ENCODE measurements at regions not wholly inside any gene's neighbourhood (a gene's known extent, or its start where the extent isn't known, plus 50 kb on each side); places are given as distances from the start of the nearest gene placed in this dataset.
"Not testable (repeated sequence)": the region's sequence is repeated elsewhere in the genome, so short reads cannot be mapped to it uniquely, and the experiment has no call there.

DNA sequence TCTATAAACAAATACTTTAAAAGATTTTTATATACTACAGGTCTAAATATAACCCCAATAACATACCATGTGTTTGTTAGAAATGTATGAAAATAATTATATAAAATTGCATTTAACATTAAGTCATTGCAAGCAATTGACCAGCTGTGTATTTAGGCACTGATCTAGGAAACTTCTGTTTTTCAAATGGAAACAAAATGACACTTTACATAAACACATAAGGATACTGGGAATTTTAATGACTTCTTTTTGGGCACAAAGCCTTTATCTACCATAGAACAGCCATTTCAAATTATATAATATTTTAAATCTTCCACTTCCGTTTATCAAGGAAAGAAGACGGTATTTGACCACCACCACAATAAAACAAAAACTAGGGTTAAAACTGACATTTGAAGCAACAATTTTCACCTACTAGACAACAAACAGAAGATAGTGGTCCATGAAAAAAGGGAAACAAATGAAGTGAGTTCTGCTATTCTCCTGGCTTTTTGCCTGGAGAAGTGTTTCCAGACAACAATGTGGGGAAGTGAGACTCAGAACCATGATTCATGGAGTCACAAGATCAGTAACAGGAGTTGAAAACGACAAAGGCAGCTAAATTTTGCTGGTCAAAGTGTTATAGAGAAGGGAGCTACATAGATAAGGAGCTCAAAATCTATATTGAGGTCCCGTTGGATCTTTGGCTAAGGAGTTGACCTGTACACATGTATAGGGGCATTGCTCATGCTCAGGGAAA, 475.1 kb downstream of the TRHDE start:
- Histone ChIP-seq H3K27ac (no peak overlapping the region), H3K9me2 (replicated peaks; ENCODE audit: insufficient read depth) (no peaks in the 10 kb centered on the region), H4K20me1 (ENCODE audit: insufficient read depth, poor library complexity, severe bottlenecking) (no peaks in the 10 kb centered on the region), H3K4me3 (no peak overlapping the region), H3K79me2 (no peaks in the 10 kb centered on the region), H3K27me3 (no peaks in the 10 kb centered on the region), H3K9me3 (ENCODE audit: low read depth) (no peaks in the 10 kb centered on the region), H3K4me1 (ENCODE audit: insufficient read depth) (no peaks in the 10 kb centered on the region), H2AFZ (no peak overlapping the region), H3K4me2 (no peak overlapping the region), H3K36me3 (replicated peaks; ENCODE audit: insufficient read depth, low read depth) (no peaks in the 10 kb centered on the region)
- no peak for TF ChIP-seq EZH2 (IDR thresholded peaks at IDR 0.05; ENCODE audit: borderline replicate concordance)
- TF ChIP-seq EZH2phosphoT487 (IDR thresholded peaks at IDR 0.05; ENCODE audit: low read depth, severe bottlenecking, unreplicated experiment), result no peak
- TF ChIP-seq, protein P1, sequence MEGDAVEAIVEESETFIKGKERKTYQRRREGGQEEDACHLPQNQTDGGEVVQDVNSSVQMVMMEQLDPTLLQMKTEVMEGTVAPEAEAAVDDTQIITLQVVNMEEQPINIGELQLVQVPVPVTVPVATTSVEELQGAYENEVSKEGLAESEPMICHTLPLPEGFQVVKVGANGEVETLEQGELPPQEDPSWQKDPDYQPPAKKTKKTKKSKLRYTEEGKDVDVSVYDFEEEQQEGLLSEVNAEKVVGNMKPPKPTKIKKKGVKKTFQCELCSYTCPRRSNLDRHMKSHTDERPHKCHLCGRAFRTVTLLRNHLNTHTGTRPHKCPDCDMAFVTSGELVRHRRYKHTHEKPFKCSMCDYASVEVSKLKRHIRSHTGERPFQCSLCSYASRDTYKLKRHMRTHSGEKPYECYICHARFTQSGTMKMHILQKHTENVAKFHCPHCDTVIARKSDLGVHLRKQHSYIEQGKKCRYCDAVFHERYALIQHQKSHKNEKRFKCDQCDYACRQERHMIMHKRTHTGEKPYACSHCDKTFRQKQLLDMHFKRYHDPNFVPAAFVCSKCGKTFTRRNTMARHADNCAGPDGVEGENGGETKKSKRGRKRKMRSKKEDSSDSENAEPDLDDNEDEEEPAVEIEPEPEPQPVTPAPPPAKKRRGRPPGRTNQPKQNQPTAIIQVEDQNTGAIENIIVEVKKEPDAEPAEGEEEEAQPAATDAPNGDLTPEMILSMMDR (IDR thresholded peaks at IDR 0.05; ENCODE audit: poor library complexity), result no peak
- DNase-seq (ENCODE audit: low spot score), result peak; percentile 10
- 52% methylated on average over 4 of the region's 4 CpGs for WGBS (ENCODE audit: low lambda C conversion rate, missing lambda C conversion rate)

DNA sequence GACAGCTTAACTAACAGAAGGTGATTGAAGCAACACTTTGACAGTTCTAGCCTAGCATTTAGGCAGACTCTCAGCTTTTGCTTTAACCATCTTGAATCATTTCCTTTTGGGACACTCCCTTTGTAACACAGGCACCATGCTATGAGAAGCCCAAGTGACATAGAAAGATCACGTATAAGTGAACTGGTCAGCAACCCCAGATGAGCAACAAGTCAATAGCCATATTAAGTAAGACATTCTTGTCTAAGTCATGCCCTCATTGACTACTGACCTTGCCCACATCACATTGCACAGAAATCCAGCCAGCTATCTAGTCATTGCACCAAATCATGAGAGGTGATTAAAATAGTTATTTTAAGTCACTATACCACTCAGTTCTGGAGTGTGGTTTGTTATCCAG, 476.8 kb downstream of the TRHDE start:
- Histone ChIP-seq H3K36me3 (replicated peaks; ENCODE audit: insufficient read depth, low read depth) (no peaks in the 10 kb centered on the region), H3K9me3 (ENCODE audit: low read depth) (no peaks in the 10 kb centered on the region)
- WGBS (ENCODE audit: low lambda C conversion rate, missing lambda C conversion rate), result 91% methylated on average over 1 of the region's 1 CpG

DNA sequence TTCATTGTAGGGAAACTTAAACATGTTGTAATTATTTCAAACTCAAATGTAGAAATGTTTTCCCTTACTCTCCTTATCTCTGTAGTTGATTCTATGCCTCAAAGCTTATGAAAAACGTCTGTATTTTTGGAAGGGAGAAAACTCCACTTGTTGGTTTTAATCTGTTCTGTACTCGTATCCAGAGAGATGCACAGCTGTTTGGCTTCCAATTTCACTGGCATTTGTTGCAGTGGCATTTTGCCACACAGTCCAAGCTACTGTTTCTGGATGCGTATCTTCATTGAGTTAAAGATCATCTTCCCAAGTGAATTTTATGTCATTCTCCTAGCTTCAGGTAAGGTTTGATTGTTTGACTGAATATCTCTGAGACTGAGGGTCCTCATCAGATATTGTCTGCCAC, 481.4 kb downstream of the TRHDE start:
- Histone ChIP-seq H3K27ac (no peak overlapping the region), H3K9me3 (ENCODE audit: low read depth) (no peaks in the 10 kb centered on the region), H4K20me1 (ENCODE audit: insufficient read depth, poor library complexity, severe bottlenecking) (no peaks in the 10 kb centered on the region), H3K4me3 (no peak overlapping the region), H2AFZ (no peak overlapping the region), H3K9me2 (replicated peaks; ENCODE audit: insufficient read depth) (no peaks in the 10 kb centered on the region), H3K36me3 (replicated peaks; ENCODE audit: insufficient read depth, low read depth) (no peaks in the 10 kb centered on the region), H3K79me2 (no peaks in the 10 kb centered on the region), H3K4me2 (no peak overlapping the region), H3K27me3 (no peaks in the 10 kb centered on the region), H3K4me1 (ENCODE audit: insufficient read depth) (no peaks in the 10 kb centered on the region)
- TF ChIP-seq EZH2 (IDR thresholded peaks at IDR 0.05; ENCODE audit: borderline replicate concordance) (no peak), EZH2phosphoT487 (IDR thresholded peaks at IDR 0.05; ENCODE audit: low read depth, severe bottlenecking, unreplicated experiment) (no peak)
- TF ChIP-seq, protein P1 (IDR thresholded peaks at IDR 0.05; ENCODE audit: poor library complexity), result no peak
- DNase-seq (ENCODE audit: low spot score), result no peak
- WGBS (ENCODE audit: low lambda C conversion rate, missing lambda C conversion rate), result 49% methylated on average over 3 of the region's 3 CpGs

More for the DNA sequence above, 476.8 kb downstream of the TRHDE start:
- Histone ChIP-seq H3K4me3 (no peak overlapping the region), H3K79me2 (no peaks in the 10 kb centered on the region), H3K27me3 (no peaks in the 10 kb centered on the region), H2AFZ (no peak overlapping the region), H3K9me2 (replicated peaks; ENCODE audit: insufficient read depth) (no peaks in the 10 kb centered on the region), H3K4me1 (ENCODE audit: insufficient read depth) (no peaks in the 10 kb centered on the region), H3K4me2 (no peak overlapping the region), H4K20me1 (ENCODE audit: insufficient read depth, poor library complexity, severe bottlenecking) (no peaks in the 10 kb centered on the region), H3K27ac (no peak overlapping the region)
- no peak for DNase-seq (ENCODE audit: low spot score)
- TF ChIP-seq EZH2phosphoT487 (IDR thresholded peaks at IDR 0.05; ENCODE audit: low read depth, severe bottlenecking, unreplicated experiment), result no peak
- TF ChIP-seq EZH2 (IDR thresholded peaks at IDR 0.05; ENCODE audit: borderline replicate concordance), result no peak
- TF ChIP-seq, protein P1 (IDR thresholded peaks at IDR 0.05; ENCODE audit: poor library complexity), result no peak

DNA sequence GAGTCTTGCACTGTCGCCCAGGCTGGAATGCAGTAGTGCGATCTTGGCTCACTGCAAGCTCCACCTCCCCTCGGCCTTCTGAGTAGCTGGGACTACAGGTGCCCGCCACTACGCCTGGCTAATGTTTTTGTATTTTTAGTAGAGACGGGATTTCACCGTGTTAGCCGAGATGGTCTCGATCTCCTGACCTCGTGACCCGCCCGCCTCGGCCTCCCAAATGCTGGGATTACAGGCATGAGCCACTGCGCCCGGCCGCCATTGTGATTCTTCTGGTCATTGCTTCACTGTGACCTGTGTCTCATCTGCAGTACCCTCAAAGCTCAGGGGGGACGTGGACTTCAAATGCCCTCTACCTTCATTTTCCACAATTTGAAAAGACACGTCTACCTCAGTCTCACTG, 481.9 kb downstream of the TRHDE start:
- not testable (repeated sequence) for H3K9me3 ChIP-seq (ENCODE audit: low read depth); H3K9me2 ChIP-seq (replicated peaks; ENCODE audit: insufficient read depth); DNase-seq (ENCODE audit: low spot score); H3K27ac ChIP-seq; H3K79me2 ChIP-seq; H3K4me1 ChIP-seq (ENCODE audit: insufficient read depth); H4K20me1 ChIP-seq (ENCODE audit: insufficient read depth, poor library complexity, severe bottlenecking); H2AFZ ChIP-seq; H3K4me3 ChIP-seq; H3K4me2 ChIP-seq; H3K27me3 ChIP-seq; H3K36me3 ChIP-seq (replicated peaks; ENCODE audit: insufficient read depth, low read depth)
- WGBS (ENCODE audit: low lambda C conversion rate, missing lambda C conversion rate), result 97% methylated on average over 17 of the region's 18 CpGs

Measured in hepatocyte (in vitro differentiated cells).